22Rv1 (cell line): ENCODE measurements at regions not wholly inside any gene's neighbourhood (a gene's known extent, or its start where the extent isn't known, plus 50 kb on each side); places are given as distances from the start of the nearest gene placed in this dataset.

Experiments
- H3K27ac ChIP-seq: fragments of 450-650 bp; 2 replicates; pipeline ENCODE4 v1.5.1; 2017
- CTCF ChIP-seq: fragments of 450-650 bp; IDR thresholded peaks from 2 replicates; pipeline ENCODE4 v1.5.1; 2017; ENCODE audit warnings: mild to moderate bottlenecking
- ZFX ChIP-seq: fragments of 450-650 bp; IDR thresholded peaks from 2 replicates; pipeline ENCODE4 v1.6.1; 2017; ENCODE audit warnings: antibody characterized with exemption, borderline replicate concordance

- TF ChIP-seq CTCF (no peak), ZFX (no peak)
These were observed 150.8 kb downstream of the RBMX2 start for GRCh38 chrX:130552444-130553073.

GRCh38 chrX:130555341-130555740 lies 153.6 kb downstream of the RBMX2 start:
- H3K27ac ChIP-seq: no peak overlapping the region
- TF ChIP-seq ZFX (no peak), CTCF (no peak)

More at GRCh38 chrX:130552444-130553073, 150.8 kb downstream of the RBMX2 start:
- no peak overlapping the region for H3K27ac ChIP-seq

GRCh38 chrX:130555757-130556156 lies 154.0 kb downstream of the RBMX2 start:
- H3K27ac ChIP-seq: no peak overlapping the region
- TF ChIP-seq CTCF: no peak
- no peak for TF ChIP-seq ZFX

GRCh38 chrX:130556951-130557350 lies 155.2 kb downstream of the RBMX2 start:
- TF ChIP-seq ZFX: no peak
- TF ChIP-seq CTCF: no peak
- H3K27ac ChIP-seq: no peak overlapping the region

- no peak overlapping the region for H3K27ac ChIP-seq
- TF ChIP-seq ZFX: no peak
- TF ChIP-seq CTCF: no peak
These were observed 158.8 kb downstream of the RBMX2 start for GRCh38 chrX:130560544-130560943.

- no peak for TF ChIP-seq CTCF
These were observed 160.1 kb downstream of the RBMX2 start for GRCh38 chrX:130561930-130562329.

GRCh38 chrX:130563476-130563875 lies 161.7 kb downstream of the RBMX2 start:
- no peak overlapping the region for H3K27ac ChIP-seq
- no peak for TF ChIP-seq ZFX
- TF ChIP-seq CTCF: no peak

More at GRCh38 chrX:130561930-130562329, 160.1 kb downstream of the RBMX2 start:
- no peak overlapping the region for H3K27ac ChIP-seq
